Skin of body (tissue), 1 donor: ENCODE measurements at regions not wholly inside any gene's neighbourhood (a gene's known extent, or its start where the extent isn't known, plus 50 kb on each side); places are given as distances from the start of the nearest gene placed in this dataset.
A peak's percentile ranks its signal among the peaks of the same experiment; 100 is the strongest.
"Not testable (repeated sequence)": the region's sequence is repeated elsewhere in the genome, so short reads cannot be mapped to it uniquely, and the experiment has no call there.

Experiments used
- DNase-seq: peaks from one replicate; lab custom pipeline; 2025; lab: John Stamatoyannopoulos, UW

DNA sequence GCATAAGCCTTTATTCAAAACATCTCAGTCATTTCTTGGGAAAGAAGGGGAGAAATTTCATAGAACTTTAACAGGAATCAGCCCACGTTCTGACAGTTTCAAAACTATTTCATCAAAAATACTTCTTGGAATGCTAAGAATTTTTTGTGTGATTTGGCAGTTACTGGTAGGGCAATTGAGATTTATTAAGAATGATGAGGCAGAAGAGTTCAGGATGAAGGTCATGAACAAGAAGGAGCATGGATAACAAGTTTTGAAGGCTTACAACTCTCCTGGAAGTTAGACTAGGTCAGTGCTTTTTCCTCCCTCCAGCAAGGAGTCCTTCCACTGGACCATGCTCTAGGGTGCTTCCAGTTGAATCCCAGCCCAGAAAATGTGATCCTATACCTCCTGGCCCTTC, 569.9 kb downstream of the ANKRD7 start:
- DNase-seq: no peak

GRCh38 chr7:118801366-118801765, 576.9 kb downstream of the ANKRD7 start:
- no peak for DNase-seq

DNA sequence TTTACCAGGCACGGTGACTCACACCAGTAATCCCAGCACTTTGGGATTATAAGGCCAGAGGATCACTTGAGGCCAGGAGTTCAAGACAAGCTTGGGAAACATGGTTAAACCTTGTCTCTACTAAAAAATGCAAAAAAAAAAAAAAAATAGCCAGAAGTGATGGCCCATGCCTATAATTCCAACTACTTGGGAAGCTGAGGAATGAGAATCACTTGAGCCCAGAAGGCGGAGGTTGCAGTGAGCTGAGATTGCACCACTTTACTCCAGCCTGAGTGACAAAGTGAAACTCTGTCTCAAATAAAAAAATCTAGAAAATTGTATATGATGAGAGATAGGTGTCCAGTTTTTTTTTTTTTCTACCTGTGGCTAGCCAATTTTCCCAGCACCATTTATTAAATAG, 578.2 kb downstream of the ANKRD7 start:
- DNase-seq: no peak

DNA sequence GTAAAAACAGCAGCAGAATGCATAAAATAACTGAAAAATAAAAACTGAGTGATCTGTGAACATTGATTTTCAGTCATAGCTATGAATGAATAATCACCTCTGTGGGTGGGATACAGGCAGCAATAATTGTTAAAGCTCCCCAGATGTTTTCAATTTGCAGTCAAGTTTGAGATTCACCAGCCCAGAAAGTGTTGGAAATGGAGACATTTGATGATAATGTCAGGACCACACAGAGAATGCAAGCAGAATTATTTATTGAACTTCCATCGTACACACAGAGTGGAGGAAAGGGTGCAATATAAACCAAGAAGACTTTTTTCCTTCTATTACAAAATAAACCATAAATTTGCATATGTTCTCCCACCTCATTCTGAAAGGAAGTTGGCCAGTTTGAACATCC, 601.7 kb downstream of the ANKRD7 start:
- no peak for DNase-seq

DNA sequence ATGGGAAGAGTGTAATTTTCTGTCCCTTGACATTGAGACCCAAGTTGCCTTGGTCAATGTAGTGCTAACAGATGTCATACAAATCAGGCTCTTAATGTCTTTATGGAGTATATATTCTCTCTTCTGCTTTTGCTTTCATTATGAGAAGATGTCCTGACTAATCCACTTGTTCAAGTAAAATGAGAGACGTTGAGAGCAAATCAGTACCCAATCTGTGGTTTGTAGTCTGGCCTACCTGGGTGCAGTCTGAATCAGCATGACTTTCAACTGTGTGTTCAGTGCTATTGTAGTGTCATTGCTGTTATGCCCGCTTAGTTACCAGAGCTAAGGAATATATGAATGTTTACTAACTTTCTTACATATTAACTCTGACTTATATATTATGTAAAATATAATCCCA, 612.4 kb downstream of the ANKRD7 start:
- no peak for DNase-seq

DNA sequence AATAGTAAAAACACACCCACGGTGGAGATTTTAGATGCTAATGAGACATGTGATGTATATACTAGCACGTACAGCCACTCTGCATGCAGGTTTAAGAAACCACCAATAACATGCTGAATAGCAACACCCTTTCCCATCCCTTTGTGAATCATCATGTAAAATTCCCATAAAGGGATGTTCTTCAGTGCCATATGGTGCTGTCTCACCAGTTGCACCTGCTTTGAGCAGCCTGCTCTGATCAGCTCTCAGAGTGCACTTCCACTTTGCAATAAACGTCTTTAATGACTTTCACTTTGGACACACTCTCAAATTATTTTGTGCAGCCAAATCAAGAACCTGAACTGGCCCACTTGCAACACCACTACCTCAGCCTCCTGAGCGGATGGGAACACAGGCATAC, 615.0 kb downstream of the ANKRD7 start:
- no peak for DNase-seq

- DNase-seq: no peak
Observed at GRCh38 chr7:118843456-118843855, 619.0 kb downstream of the ANKRD7 start.

GRCh38 chr7:118844748-118845147, 620.2 kb downstream of the ANKRD7 start:
- no peak for DNase-seq

- no peak for DNase-seq
Observed at GRCh38 chr7:118845791-118846190, 621.3 kb downstream of the ANKRD7 start.

DNA sequence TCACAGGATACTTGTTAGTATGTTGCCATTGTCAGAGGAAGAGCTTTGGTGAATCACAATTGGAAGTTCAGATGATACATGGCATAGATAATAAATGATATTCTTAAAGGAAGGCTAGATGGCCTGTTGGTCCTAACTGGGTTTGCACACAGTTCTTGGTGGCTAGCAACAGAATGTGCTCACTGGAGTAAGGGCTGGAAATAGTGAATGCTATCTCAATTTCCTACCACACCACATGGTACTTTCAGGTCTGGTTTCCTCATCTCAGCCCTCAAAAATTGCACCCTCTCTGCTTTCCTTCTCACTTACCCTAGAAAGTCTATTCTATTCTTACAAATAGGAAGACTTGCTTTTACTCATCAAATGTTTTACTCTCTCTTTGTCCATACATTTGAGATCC, 622.5 kb downstream of the ANKRD7 start:
- no peak for DNase-seq

DNA sequence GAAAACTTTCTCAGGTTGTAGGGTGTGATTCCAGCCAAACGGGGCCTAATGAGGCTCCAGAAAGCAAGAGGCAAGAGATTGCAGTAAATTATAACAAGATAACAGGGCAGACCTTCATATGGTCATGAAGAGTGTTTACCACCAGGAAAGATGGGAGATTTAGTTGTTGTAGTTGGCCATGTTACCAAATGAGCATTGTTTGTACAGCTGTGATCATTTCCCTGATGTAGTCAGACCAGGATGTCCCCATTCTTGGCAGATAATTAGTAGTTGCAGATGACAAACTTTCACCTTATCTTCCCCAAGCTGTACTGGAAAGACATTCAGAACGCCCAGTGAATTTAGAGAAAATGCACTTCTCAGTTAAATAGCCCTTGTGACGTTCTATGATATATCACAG, 630.8 kb downstream of the ANKRD7 start:
- no peak for DNase-seq

DNA sequence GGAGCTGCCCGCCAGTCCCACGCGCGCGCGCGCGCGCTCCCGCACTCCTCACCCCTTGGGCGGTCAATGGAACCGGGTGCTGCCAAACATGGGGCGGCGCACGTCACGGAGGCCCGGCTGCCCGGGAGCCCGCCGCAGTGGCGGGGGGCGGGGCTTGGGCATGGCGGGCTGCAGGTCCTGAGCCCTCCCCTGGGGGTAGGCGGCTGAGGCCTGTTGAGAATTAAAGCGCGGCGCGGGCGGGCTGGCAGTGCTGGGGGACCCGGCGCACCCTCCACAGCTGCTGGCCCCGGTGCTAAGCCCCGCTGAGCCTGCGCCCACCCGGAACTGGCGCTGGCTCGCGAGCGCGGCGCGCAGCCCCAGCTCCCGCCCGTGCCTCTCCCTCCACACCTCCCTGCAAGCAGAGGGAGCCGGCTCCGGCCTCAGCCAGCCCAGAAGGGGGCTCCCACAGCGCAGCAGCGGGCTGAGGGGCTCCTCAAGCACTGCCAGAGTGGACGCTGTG, 634.2 kb downstream of the ANKRD7 start:
- no peak for DNase-seq

GRCh38 chr7:118861581-118861980, 637.1 kb downstream of the ANKRD7 start:
- DNase-seq: no peak

GRCh38 chr7:118862740-118863139, 638.2 kb downstream of the ANKRD7 start:
- DNase-seq: no peak

GRCh38 chr7:118863966-118864365, 639.5 kb downstream of the ANKRD7 start:
- DNase-seq: no peak

- no peak for DNase-seq
Observed at GRCh38 chr7:118867860-118868259, 643.4 kb downstream of the ANKRD7 start.

DNA sequence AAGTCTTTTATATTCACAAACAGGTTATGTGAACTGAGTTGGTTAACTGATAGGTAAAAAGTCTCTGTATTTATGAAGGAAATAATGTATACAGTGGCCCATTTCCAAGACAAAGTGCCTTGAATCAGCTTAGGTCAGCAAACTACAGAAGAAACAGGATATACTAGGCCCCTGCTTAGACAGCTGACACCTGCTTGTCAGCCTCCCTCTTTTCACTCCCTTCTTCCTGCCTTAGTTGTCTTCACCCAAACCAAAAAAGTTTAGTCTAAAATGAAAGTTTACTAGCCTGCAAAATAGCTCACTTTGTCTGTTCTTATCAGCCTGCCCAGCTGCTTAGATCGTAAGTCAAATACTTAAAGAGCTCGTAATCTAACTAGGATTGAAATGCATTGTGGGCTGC, 644.6 kb downstream of the ANKRD7 start:
- not testable (repeated sequence) for DNase-seq

DNA sequence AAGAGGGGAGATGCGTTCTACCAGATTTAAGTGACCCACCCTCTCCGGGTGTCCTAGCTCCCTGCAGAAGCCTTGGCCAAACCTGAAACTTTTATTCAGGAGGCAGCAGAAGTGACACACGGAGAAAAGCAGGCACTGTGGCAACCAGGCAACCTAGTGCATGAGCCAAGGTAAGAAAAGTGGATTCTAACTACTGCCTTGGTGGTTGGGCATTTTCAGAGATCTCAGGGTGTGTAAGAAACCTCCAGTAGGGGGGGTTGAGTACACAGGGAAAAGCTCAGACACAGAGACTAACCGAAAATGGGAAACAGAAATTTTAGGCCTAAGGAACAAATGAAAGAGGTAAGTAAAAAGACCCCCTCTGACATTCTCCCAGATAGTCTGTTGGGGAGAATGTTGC, 645.7 kb downstream of the ANKRD7 start:
- DNase-seq: no peak

GRCh38 chr7:118872568-118872967, 648.1 kb downstream of the ANKRD7 start:
- DNase-seq: peak; percentile 1

DNA sequence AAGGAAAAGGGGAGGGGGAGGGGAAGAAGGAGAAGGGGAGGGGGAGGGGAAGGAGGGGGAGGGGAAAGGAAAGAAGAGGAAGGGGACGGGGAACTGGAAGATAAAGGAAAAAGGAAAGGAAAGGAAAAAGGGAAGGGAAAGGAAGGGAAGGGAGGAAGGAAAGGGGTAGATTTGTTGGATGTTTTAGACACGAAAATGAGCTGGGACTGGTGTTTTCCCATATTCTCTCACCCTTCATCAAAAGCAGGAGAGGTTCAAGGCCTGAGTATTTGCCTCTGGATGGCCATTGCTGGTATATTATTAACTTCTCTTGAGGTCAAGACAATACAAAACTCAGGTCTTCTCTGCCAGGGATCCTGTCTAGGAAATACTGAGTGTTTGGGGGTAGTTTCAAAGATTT, 652.7 kb downstream of the ANKRD7 start:
- no peak for DNase-seq

DNA sequence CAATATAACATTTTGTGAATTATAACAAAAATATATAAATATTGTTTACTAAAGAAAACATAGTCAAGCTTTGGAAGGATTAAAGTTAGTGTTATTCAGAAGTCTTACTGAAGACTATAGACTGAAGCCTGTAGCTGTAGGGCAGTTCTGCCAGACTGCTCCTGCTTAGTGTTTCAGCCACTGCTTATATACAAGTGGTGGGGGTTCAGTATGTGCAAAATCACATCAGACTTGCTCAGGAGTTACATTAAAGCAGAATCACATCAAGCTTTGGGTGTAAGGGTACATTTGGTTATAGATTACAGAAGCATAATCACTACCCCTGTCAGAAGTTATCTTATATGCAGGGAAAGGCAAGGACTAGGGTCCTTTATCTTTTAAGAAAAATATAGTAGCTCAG, 653.8 kb downstream of the ANKRD7 start:
- DNase-seq: no peak

GRCh38 chr7:118898284-118898683, 673.8 kb downstream of the ANKRD7 start:
- no peak for DNase-seq

DNA sequence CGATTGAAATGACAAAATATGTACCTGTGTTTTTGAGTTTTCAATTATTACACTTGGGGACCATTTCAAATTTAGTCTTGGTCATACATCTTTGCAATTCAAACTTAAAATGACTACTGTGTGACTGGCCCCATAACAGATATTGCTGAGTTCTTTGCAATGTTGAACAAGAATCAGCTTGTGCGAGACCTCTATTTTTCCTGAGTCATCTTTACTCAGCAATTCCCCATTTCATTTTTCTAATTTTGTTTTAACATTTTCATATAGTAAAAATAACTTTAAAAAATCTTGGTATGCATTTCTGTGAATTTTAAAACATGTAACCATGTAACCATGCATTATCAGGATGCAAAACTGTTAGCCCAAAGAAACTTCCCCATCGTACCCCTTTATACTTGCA, 678.1 kb downstream of the ANKRD7 start:
- no peak for DNase-seq

- no peak for DNase-seq
Observed at GRCh38 chr7:118907911-118908527, 683.5 kb downstream of the ANKRD7 start.
